ENCODE measurements at regions not wholly inside any gene's neighbourhood (a gene's known extent, or its start where the extent isn't known, plus 50 kb on each side); places are given as distances from the start of the nearest gene placed in this dataset.
"Not testable (repeated sequence)": the region's sequence is repeated elsewhere in the genome, so short reads cannot be mapped to it uniquely, and the experiment has no call there.

DNA sequence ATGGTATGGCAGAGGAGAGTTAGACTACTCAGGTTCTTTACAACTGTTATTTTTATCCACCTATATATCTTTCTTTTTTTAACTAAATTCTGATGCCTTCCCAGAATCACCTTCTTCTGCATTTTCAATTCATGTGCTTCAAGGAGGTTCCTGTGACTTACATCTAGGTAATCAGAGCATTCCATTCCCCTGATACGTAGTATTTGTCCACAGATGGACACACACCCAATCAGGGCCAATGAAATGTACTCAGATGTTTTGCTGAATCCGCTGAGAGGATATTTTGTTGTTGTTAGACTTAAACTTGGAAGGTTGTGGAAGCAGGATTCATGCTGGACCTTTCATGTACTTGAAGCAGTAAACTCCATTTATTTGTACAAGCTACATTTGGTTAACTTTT is 159.4 kb upstream of the FER start:
- ATAC-seq (no peak), DNase-seq (no peak)

DNA sequence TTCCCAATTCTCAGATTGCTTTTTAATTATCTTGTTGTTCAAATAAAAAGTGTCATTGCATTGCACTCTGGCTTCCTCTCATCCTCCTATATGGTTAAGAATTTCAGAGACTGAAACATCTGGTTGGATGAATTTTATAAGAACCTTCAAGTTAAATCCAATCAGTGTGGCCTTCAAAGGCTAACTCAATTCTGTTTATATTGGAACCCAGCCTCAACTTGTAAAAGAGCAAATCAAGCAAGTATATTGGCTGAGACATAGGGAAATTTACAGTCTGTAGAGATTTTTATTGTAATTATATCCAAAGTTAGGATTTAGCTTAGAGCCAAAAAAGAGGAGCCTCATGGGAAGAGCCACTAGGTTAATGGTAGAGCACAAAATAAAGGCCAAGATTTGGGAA is 159.9 kb upstream of the FER start:
- ATAC-seq (no peak), DNase-seq (no peak)

DNA sequence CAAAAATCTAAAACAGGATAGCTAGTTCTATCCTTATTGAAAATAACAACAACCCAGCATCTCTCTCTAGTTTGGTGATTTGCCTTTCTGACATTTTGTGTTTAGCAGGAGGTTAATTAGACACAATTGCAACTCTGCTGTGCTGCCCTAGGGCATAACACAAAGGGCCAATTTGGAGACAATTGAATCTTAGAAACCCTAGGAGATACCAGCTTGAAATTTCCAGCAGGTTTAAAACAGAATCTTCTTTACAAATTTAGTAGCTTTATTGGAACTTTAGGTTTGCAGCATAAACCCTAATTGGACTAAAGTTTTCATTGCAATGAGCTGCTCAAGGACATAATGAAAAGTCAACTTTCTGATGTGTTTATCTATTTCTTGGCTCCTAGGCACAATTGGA is 166.7 kb upstream of the FER start:
- ATAC-seq (no peak), DNase-seq (no peak)

DNA sequence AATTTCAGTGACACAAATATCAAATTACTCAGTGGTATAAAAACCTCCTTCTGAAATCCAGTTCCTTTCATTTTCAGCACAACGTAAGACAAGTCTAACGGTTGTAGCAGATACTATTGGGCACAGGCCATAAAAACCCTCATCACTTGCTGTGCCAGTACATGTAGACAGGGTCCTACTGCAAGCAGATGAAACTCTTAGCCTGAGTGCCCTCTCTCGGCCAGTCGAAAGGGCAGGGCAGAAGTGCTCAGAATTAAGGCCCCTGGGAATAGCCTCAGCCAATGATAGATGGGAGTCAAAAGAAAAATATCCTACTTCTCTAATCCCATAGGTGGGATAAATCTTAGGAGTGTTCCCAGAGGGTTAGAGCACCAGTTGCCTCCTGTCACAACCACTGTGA is 168.5 kb upstream of the FER start:
- no peak for DNase-seq
- ATAC-seq = no peak

DNA sequence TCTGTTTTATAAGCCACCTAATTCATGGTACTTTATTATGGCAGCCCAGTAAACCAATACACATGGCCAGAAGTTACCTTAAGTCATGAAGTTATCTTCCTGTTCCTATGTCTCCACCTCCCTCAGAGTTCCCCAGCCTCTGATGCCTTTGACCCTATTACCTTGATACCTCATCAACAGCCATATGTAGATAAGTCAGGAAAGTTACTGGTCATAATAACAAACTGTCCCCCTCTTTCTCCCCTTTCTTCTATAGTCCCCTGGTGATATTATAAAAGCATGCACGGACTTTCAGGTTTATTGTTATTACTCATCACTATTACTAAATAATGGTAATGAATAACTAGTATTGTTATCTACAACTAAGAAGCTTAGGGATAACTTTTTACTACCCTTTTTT is 168.9 kb upstream of the FER start:
- ATAC-seq (no peak), DNase-seq (no peak)

DNA sequence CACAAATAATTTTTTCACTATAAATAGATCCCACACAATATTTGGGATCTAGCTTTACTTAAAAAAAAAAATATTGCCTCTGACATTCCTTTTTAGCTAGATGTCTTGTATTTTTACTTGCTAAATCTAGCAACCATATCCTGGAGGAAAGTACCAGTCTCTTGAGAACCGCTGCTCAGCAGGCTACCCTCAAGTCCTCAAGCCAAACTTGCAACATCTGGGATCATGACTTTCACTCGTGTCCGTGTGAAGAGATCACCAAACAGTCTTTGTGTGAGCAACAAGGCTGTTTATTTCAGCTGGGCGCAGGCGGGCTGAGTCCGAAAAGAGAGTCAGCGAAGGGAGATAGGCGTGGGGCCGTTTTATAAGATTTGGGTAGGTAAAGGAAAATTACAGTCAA is 180.3 kb upstream of the FER start:
- DNase-seq (no peak), ATAC-seq (no peak)

DNA sequence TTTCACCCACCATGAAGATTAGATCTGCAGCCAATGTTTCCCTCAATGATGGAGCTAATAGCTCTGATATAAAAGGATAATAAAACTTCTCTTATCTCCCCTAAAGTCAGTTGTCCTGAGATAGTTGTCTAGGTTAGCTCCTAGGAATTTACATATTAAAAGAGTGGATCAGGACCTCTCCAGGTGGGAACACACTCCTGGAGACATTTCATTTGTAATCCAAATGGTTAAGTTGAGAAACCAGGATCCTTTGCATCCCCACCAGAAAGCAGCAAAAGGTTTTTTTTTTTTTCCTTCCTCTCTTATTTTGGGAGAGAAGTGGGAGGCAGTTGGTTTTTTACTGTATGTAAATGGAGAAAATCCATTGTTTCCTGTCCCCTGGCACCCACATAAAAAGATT is 182.5 kb upstream of the FBXL17 start:
- DNase-seq (no peak), ATAC-seq (no peak)

DNA sequence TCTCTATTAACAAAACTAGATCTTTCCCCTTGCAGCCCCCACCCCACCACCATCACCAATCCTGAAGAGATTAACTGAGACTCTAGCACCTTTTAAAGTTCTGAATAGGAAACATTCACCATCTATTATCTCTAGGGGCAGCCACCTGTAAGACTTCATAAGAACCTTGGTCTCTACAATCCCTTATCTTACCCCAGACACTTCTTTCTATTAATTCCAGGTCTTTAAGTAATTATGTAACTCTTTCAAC is 180.2 kb upstream of the FBXL17 start:
- no peak for DNase-seq
- ATAC-seq = no peak

DNA sequence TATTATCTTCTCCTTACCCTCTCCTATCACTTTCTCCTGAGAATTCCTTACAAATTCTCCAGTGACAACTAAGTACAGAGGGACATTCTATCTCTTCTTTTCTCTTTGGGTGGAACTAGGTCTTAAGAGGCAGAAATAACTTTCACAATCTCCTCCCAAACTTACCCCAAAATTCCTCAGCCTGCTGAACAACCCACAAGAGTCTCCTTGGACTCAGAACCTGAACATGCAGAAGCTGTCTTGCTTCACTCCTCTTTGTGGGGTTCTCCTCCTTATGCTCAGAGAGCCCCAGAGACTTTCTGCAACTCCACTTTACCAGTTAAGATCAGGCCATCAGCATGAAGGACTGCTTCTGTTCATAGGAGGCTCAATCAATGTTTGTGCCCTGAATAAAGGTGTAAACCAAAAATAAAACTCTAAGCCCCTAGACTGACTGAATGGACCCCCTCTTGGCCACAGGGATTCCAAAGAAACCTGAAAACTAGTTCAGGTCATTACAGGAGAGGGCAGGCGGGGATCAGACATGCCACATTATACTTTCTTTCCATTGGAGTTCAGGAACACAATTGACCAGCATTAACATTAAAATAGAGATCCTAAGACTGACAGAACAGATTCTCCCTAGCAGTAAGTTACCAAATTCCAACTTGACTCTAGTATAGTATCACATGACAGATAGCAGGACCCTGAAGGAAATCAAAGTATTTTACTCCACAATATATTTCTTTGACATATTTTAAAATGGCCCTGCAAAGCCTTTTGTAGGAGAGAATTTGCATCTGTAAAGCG is 179.7 kb upstream of the FBXL17 start:
- no peak for ATAC-seq
- no peak for DNase-seq

DNA sequence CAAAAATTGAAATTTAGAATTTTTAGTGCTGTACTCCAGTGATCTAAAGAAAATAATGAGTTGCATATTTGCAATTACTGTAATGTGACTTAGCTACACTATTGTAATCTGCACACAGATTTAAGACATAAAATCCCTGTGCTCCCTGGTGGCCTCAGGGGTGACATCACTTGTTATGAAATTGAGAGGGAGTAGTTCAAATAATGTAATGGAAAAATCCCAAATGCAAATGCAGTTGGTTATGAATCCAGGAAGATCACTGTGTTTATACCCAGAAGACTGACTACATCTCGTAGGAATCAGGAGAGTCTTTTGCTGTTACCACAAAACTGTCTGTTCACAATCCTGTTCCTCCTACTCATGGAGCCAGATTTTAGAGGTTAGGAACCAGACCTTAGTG is 178.7 kb upstream of the FBXL17 start:
- no peak for ATAC-seq
- DNase-seq = no peak

DNA sequence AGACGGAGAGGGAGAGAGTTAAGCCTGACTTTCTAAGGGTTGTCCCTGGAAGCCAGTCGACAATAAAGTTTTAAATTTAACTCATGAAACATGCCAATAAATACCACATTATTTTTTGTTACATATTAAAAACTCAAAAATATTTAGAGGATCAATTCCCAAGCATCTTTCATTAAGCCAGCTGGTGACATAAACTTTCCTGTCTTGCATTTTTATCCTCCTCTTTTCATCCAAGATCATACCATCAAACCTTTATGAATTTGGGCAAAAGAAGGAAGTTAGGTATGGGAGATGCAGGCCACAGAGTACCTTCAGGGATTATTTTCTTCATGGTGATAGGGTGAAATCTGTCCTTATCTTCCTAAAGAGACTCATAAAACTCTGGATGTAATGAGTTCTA is 178.3 kb upstream of the FBXL17 start:
- ATAC-seq = no peak

DNA sequence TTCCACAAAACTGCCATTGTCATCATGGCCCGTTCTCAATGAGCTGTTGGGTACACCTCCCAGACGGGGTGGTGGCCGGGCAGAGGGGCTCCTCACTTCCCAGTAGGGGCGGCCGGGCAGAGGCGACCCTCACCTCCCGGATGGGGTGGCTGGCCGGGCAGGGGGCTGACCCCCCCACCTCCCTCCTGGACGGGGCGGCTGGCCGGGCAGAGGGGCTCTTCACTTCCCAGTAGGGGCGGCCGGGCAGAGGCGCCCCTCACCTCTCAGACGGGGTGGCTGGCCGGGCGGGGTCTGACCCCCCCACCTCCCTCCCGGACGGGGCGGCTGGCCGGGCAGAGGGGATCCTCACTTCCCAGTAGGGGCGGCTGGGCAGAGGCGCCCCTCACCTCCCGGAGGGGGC is 176.9 kb upstream of the FBXL17 start:
- not testable (repeated sequence) for ATAC-seq, DNase-seq

More for the DNA sequence above, 178.3 kb upstream of the FBXL17 start:
- no peak for DNase-seq

DNA sequence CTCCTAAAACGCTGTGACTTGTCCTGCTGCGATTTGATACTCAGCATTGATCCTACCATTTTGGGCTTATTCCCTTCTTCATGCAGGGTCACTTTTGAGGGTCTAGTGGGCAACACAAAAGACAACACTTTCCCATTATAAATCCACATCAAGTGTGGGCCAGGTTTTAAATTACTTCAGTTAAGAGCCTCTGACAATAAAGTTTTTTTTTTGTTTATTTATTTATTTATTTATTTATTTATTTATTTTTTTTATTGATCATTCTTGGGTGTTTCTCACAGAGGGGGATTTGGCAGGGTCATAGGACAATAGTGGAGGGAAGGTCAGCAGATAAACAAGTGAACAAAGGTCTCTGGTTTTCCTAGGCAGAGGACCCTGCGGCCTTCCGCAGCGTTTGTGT is 176.2 kb upstream of the FBXL17 start:
- not testable (repeated sequence) for DNase-seq, ATAC-seq

DNA sequence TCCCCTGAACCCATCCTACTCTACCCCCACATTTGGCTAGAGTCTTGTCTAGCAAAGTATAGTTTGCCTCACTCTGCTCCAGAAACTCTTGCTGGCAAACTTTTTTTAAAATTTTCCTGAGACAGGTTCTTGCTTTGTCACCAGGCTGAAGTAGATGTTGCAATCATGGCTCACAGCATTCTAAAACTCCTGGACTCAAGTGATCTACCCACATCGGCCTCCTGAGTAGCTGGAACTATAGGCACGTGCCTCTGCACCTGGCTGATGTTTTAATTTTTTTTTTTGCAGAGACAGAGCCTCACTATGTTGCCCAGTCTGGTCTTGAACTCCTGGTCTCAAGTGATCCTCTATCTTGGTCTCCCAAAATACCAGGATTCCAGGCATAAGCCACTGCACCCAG is 175.8 kb upstream of the FBXL17 start:
- DNase-seq = no peak
- no peak for ATAC-seq

DNA sequence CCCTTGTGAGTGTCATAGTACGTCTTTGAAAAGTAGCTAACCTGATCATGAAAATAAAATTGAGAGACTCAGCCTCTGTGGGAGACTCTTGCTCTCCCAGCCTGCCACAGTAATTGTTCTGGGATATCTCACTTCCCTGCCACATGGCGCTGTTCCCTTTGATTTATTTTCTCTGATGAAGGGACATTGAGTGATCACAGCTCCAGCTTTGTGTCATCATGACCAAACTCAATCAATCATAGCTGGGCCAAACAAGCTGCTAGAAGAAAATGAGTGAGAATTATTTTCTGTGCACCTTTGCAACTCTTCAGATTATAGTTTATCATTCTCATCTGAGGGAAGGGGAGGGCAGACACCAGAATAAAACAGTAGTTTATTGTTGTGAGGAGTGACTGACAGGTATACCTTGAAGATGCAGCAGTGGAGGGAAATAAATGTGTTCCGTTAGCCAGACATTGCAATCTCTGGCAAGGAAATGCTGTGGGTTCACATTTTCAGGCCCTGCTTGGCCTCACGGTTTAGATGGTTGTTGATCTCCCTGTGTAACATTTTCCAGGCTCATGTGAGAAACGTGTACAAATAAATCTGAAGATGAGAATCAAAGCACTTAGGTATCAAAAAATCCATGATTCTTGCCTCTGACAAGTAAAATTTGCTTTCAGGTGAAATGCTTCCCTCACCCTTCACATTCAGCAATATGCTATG is 174.7 kb upstream of the FBXL17 start:
- ATAC-seq (no peak), DNase-seq (no peak)

DNA sequence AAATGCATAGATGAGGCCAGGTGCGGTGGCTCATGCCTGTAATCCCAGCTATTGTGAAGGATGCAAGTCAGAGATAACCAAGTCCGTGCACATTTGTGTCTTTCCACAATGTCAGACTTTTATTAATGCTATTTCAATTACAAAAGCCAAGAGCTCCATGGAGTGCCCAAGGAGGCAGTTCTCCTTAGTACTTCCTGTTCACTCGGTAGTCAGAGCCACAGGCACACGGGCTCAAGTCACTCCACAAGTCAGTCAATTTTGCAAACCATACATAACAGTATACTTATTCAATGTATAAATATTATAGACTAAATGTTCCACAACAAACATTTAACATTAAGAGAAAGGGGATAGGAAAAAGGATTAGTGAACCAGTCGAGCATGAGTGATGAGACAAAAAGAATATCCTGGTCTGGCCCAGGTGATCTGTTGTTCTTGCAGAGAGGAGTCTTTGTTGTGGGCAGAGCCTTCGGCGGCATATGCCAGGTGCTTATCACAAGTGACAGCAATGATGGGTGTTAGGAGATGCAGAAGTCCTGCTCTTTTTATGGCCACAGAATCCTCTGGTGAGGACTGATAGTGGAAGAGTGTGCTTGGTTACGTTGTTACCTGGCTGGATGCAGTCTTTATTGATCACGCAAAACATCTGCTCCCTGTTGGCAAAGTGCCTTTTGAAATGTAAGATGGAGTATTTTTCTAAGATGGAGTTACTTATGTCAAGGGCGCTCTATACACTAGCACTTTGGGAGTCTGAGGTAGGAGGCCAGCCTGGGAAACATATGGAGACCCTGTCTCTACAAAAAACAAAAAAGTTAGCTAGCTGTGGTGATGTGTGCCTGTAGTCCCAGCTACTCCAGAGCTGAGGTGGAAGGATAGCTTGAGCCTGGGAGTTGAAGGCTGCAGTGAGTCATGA is 167.0 kb upstream of the FBXL17 start:
- ATAC-seq (no peak), DNase-seq (no peak)

DNA sequence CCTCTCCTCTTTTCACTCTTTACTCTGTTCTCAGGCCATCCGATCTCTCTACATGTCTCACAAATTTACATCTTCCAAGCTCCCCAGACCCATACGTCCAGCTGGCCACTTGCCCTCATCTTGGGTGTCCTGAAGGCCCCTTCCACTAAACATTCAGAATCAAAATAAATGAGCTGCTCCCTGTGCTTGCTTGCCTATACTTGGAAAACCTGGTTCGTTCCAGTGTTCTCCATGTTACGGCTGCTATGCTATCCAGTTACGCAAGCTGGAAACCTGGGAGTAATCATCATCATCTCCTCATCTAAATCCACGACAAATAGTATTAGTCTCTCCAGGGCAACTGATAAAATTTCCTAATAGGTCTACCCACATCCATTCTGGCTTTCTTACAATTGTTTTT is 165.0 kb upstream of the FBXL17 start:
- ATAC-seq (no peak), DNase-seq (no peak)

DNA sequence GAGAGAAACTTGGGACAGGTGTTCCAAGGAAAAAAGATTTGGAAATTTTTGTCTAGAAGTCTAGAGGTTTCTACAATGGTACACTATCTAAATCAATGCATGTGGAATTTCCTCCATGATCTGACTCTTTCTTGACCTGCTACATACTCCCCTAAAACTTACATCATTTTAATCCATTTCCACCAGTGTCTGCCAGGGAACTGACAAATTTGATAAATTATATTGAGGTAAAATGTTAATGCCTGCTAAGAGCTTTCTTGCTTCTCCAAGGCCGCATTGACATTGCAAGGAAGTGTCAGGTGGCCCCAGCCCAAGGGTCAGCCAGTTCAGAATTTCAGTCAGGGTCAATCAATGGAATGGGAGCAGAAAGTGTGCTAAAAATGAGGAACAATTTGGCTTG is 163.4 kb upstream of the FBXL17 start:
- no peak for ATAC-seq
- DNase-seq = no peak

DNA sequence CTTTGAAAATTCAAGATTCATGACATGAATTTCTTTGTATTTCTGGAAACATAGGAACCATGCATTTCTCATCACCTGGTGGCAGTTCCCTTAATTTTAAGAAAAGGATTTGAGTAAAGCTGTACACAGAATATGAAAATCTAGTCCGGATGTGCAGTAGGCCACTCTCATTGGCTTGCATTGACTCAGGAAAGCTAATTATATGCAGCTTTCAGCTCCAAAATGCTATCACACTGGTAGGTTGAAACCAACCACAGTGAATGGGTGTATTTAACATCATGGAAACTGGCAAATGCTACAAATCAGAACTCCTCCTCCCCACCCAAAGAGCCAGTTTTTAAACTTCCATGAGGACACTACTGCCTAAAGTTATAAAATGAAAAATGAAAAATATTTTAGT is 161.6 kb upstream of the FBXL17 start:
- ATAC-seq (no peak), DNase-seq (no peak)

DNA sequence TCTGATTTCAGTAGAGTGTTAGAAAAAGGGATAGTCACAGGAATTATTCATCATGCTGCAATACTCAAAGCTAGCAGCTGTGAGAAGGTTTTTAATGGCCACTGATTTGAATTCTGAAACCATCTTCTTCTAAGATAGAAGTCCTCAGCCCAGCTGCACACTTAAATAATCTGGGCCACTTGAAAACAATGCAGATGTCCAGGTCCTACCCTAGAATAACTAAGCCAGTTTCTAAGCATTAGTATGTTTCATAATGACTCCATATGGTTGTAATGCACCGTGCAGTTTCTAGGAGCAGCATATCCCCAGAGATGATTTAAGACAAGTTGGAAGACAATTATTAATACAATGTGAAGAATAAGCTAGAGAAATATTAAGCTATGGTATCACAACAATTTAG is 159.9 kb upstream of the FBXL17 start:
- no peak for ATAC-seq
- no peak for DNase-seq

DNA sequence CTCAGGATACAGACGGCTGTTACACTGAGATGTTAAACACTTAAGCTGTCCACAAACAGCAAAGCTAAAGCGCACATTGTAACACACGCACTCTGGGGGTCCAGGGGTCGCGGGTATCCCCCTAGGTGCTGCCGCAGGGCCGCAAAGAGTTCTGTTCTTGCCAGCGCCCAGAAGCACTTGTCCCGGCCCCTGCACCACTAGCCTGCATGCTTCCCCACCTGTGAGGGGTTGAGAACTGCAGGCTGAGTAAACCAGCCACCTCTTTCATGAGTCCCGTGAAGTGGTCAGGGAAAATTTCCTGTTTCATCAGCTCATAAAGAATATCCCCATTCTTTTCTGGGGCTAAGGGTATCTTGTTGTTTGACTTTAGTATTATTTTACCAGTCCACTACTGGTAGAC is 154.4 kb upstream of the FBXL17 start:
- DNase-seq = no peak
- ATAC-seq = no peak

DNA sequence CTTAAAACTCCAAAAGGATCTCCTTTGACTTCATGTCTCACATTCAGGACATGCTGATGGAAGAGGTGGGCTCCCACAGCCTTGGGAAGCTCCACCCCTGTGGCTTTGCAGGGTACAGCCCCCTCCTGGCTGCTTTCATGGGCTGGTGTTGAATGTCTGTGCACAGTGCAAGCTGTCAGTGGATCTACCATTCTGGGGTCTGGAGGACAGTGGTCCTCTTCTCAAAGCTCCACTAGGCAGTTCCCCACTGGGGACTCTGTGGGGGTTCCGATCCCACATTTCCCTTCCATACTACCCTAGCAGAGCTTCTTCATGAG is 150.2 kb upstream of the FBXL17 start:
- ATAC-seq, DNase-seq: not testable (repeated sequence)

DNA sequence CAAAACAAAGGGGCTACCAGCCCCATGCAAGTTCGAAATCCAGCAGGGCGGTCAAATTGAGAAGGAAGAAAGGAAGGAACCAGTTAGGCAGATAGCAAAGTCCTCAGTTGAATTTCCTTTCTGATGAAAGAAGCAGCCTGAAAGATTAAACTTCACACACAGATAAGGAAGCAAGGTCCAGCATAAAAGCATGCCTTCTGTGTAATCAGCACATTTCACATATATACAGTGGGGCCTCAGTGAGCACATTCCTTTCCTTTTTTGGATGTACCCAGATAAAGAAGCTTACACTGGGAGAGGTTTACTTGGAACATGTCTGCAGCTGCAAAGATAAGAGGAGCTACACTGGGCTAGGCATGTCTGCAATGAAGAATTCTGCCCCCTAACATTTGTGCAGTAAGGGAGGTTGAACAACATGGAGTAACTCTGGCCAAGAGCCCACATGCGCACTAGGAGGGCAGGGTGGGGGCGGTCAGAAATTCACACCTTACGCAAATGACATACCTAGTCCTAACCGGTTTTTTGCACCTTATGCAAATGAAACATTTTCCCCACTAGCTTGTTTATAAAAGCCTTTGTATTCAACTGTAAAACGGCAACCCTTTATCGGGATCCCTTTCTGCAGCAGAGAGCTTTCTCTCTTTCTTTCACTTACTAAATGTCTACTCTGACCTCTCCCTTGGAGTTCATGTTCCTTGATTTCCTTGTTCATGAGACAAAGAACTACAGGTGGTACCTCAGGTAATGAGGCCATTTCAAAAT is 149.7 kb upstream of the FBXL17 start:
- no peak for ATAC-seq

More for the DNA sequence above, 149.7 kb upstream of the FBXL17 start:
- no peak for DNase-seq
